ENCODE measurements at regions not wholly inside any gene's neighbourhood (a gene's known extent, or its start where the extent isn't known, plus 50 kb on each side); places are given as distances from the start of the nearest gene placed in this dataset.

GRCh38 chr5:123874600-123875201 lies 362.7 kb downstream of the CSNK1G3 start:
- 29 to 36% (median 32%) methylated on average over 4 of the region's 4 CpGs for WGBS, 4 donors
- intact Hi-C loops (cut with DNase I): no loop called here

GRCh38 chr5:123873846-123874245 lies 361.9 kb downstream of the CSNK1G3 start:
- peak overlapping the region in 2 of 12 donors; percentile 0 to 17 for H3K27ac ChIP-seq
- WGBS, 4 donors: 46 to 52% (median 49%) methylated on average over 2 of the region's 2 CpGs
- intact Hi-C loops (cut with DNase I): no loop called here

More at GRCh38 chr5:123874600-123875201, 362.7 kb downstream of the CSNK1G3 start:
- no peaks in the 10 kb centered on the region for H3K27me3 ChIP-seq
- no peak overlapping the region for H3K4me3 ChIP-seq
- no peaks in the 10 kb centered on the region for H3K36me3 ChIP-seq
- peaks cover 0 to 40% (median 23%) of the 10 kb centered on the region in 12 donors for H3K4me1 ChIP-seq
- ATAC-seq (peak; percentile 32 to 73 (median 56)), DNase-seq (no peak)
- TF ChIP-seq CTCF (IDR thresholded peaks at IDR 0.05): no peak
- TF ChIP-seq POLR2A (IDR thresholded peaks at IDR 0.05): no peak
- no peaks in the 10 kb centered on the region for H3K9me3 ChIP-seq
- H3K27ac ChIP-seq: peak overlapping the region in 8 of 12 donors; percentile 3 to 74 (median 48)

GRCh38 chr5:123871373-123871772 lies 359.4 kb downstream of the CSNK1G3 start:
- no peak for DNase-seq
- Histone ChIP-seq H3K4me3 (no peak overlapping the region), H3K27me3 (no peaks in the 10 kb centered on the region), H3K36me3 (no peaks in the 10 kb centered on the region), H3K4me1 (peaks cover 0 to 49% (median 26%) of the 10 kb centered on the region in 12 donors), H3K27ac (no peak overlapping the region), H3K9me3 (no peaks in the 10 kb centered on the region)
- no peak for TF ChIP-seq CTCF (IDR thresholded peaks at IDR 0.05)
- no peak for TF ChIP-seq POLR2A (IDR thresholded peaks at IDR 0.05)
- no peak for ATAC-seq
- intact Hi-C loops (cut with DNase I): no loop called here
- 75 to 95% (median 88%) methylated on average over 1 of the region's 1 CpG for WGBS, 4 donors

More at GRCh38 chr5:123873846-123874245, 361.9 kb downstream of the CSNK1G3 start:
- no peak for ATAC-seq
- H3K4me3 ChIP-seq: no peak overlapping the region
- no peaks in the 10 kb centered on the region for H3K9me3 ChIP-seq
- no peaks in the 10 kb centered on the region for H3K27me3 ChIP-seq
- no peak for DNase-seq
- no peak for TF ChIP-seq CTCF (IDR thresholded peaks at IDR 0.05)
- TF ChIP-seq POLR2A (IDR thresholded peaks at IDR 0.05): no peak
- H3K4me1 ChIP-seq: peaks cover 0 to 40% (median 23%) of the 10 kb centered on the region in 12 donors
- no peaks in the 10 kb centered on the region for H3K36me3 ChIP-seq

- ATAC-seq (no peak), DNase-seq (no peak)
- intact Hi-C loops (cut with DNase I): no loop called here
- H3K4me1 ChIP-seq: peaks cover 0 to 24% (median 5%) of the 10 kb centered on the region in 12 donors
- no peak overlapping the region for H3K4me3 ChIP-seq
- H3K36me3 ChIP-seq: no peaks in the 10 kb centered on the region
- no peak overlapping the region for H3K27ac ChIP-seq
- no peaks in the 10 kb centered on the region for H3K27me3 ChIP-seq
- no peaks in the 10 kb centered on the region for H3K9me3 ChIP-seq
- TF ChIP-seq POLR2A (IDR thresholded peaks at IDR 0.05): no peak
- no peak for TF ChIP-seq CTCF (IDR thresholded peaks at IDR 0.05)
- WGBS, 4 donors: 53 to 75% (median 63%) methylated on average over 4 of the region's 4 CpGs
Measured at GRCh38 chr5:123868881-123869280, 356.9 kb downstream of the CSNK1G3 start.
